ENCODE measurements at regions not wholly inside any gene's neighbourhood (a gene's known extent, or its start where the extent isn't known, plus 50 kb on each side); places are given as distances from the start of the nearest gene placed in this dataset.

GRCh38 chr5:54844905-54845566 is 140.4 kb downstream of the ESM1 start:
- H3K9ac ChIP-seq (ENCODE audit: low read depth, low read length): no peak overlapping the region
- H3K36me3 ChIP-seq (ENCODE audit: control insufficient read depth, insufficient read depth, low read length): no peaks in the 10 kb centered on the region
- H3K27me3 ChIP-seq (ENCODE audit: control insufficient read depth, insufficient read depth, low read length): no peaks in the 10 kb centered on the region
- H3K4me3 ChIP-seq (ENCODE audit: low read depth, low read length): no peak overlapping the region
- H3K4me1 ChIP-seq (ENCODE audit: control insufficient read depth, insufficient read depth, low read length): no peaks in the 10 kb centered on the region
- H3K9me3 ChIP-seq (ENCODE audit: control insufficient read depth, insufficient read depth, low read length): no peaks in the 10 kb centered on the region

- no peak overlapping the region for H3K9ac ChIP-seq (ENCODE audit: low read depth, low read length)
- no peaks in the 10 kb centered on the region for H3K36me3 ChIP-seq (ENCODE audit: control insufficient read depth, insufficient read depth, low read length)
Measured at GRCh38 chr5:54844266-54844665, 141.1 kb downstream of the ESM1 start.

GRCh38 chr5:54841481-54841880 is 143.9 kb downstream of the ESM1 start:
- Histone ChIP-seq H3K9me3 (ENCODE audit: control insufficient read depth, insufficient read depth, low read length) (no peaks in the 10 kb centered on the region), H3K9ac (ENCODE audit: low read depth, low read length) (no peak overlapping the region), H3K27me3 (ENCODE audit: control insufficient read depth, insufficient read depth, low read length) (no peaks in the 10 kb centered on the region), H3K36me3 (ENCODE audit: control insufficient read depth, insufficient read depth, low read length) (no peaks in the 10 kb centered on the region), H3K4me1 (ENCODE audit: control insufficient read depth, insufficient read depth, low read length) (no peaks in the 10 kb centered on the region), H3K4me3 (ENCODE audit: low read depth, low read length) (no peak overlapping the region)

More at GRCh38 chr5:54844266-54844665, 141.1 kb downstream of the ESM1 start:
- Histone ChIP-seq H3K9me3 (ENCODE audit: control insufficient read depth, insufficient read depth, low read length) (no peaks in the 10 kb centered on the region), H3K4me1 (ENCODE audit: control insufficient read depth, insufficient read depth, low read length) (no peaks in the 10 kb centered on the region), H3K27me3 (ENCODE audit: control insufficient read depth, insufficient read depth, low read length) (no peaks in the 10 kb centered on the region), H3K4me3 (ENCODE audit: low read depth, low read length) (no peak overlapping the region)

GRCh38 chr5:54838843-54839242 is 146.6 kb downstream of the ESM1 start:
- no peaks in the 10 kb centered on the region for H3K27me3 ChIP-seq (ENCODE audit: control insufficient read depth, insufficient read depth, low read length)
- no peak overlapping the region for H3K4me3 ChIP-seq (ENCODE audit: low read depth, low read length)
- H3K4me1 ChIP-seq (ENCODE audit: control insufficient read depth, insufficient read depth, low read length): no peaks in the 10 kb centered on the region
- no peak overlapping the region for H3K9ac ChIP-seq (ENCODE audit: low read depth, low read length)
- no peaks in the 10 kb centered on the region for H3K36me3 ChIP-seq (ENCODE audit: control insufficient read depth, insufficient read depth, low read length)
- no peaks in the 10 kb centered on the region for H3K9me3 ChIP-seq (ENCODE audit: control insufficient read depth, insufficient read depth, low read length)

GRCh38 chr5:54837981-54838380 is 147.4 kb downstream of the ESM1 start:
- H3K4me1 ChIP-seq (ENCODE audit: control insufficient read depth, insufficient read depth, low read length): no peaks in the 10 kb centered on the region
- H3K36me3 ChIP-seq (ENCODE audit: control insufficient read depth, insufficient read depth, low read length): no peaks in the 10 kb centered on the region
- no peak overlapping the region for H3K9ac ChIP-seq (ENCODE audit: low read depth, low read length)
- H3K9me3 ChIP-seq (ENCODE audit: control insufficient read depth, insufficient read depth, low read length): no peaks in the 10 kb centered on the region
- no peaks in the 10 kb centered on the region for H3K27me3 ChIP-seq (ENCODE audit: control insufficient read depth, insufficient read depth, low read length)
- no peak overlapping the region for H3K4me3 ChIP-seq (ENCODE audit: low read depth, low read length)

GRCh38 chr5:54837093-54837492 is 148.3 kb downstream of the ESM1 start:
- H3K4me1 ChIP-seq (ENCODE audit: control insufficient read depth, insufficient read depth, low read length): no peaks in the 10 kb centered on the region
- no peaks in the 10 kb centered on the region for H3K36me3 ChIP-seq (ENCODE audit: control insufficient read depth, insufficient read depth, low read length)
- H3K4me3 ChIP-seq (ENCODE audit: low read depth, low read length): no peak overlapping the region
- no peak overlapping the region for H3K9ac ChIP-seq (ENCODE audit: low read depth, low read length)
- no peaks in the 10 kb centered on the region for H3K9me3 ChIP-seq (ENCODE audit: control insufficient read depth, insufficient read depth, low read length)
- no peaks in the 10 kb centered on the region for H3K27me3 ChIP-seq (ENCODE audit: control insufficient read depth, insufficient read depth, low read length)

GRCh38 chr5:54835647-54836046 is 149.7 kb downstream of the ESM1 start:
- no peaks in the 10 kb centered on the region for H3K36me3 ChIP-seq (ENCODE audit: control insufficient read depth, insufficient read depth, low read length)
- no peak overlapping the region for H3K4me3 ChIP-seq (ENCODE audit: low read depth, low read length)
- H3K4me1 ChIP-seq (ENCODE audit: control insufficient read depth, insufficient read depth, low read length): no peaks in the 10 kb centered on the region
- H3K27me3 ChIP-seq (ENCODE audit: control insufficient read depth, insufficient read depth, low read length): no peaks in the 10 kb centered on the region
- no peaks in the 10 kb centered on the region for H3K9me3 ChIP-seq (ENCODE audit: control insufficient read depth, insufficient read depth, low read length)
- H3K9ac ChIP-seq (ENCODE audit: low read depth, low read length): no peak overlapping the region

GRCh38 chr5:54834121-54834842 is 151.1 kb downstream of the ESM1 start:
- Histone ChIP-seq H3K4me3 (ENCODE audit: low read depth, low read length) (no peak overlapping the region), H3K4me1 (ENCODE audit: control insufficient read depth, insufficient read depth, low read length) (no peaks in the 10 kb centered on the region), H3K36me3 (ENCODE audit: control insufficient read depth, insufficient read depth, low read length) (no peaks in the 10 kb centered on the region), H3K9me3 (ENCODE audit: control insufficient read depth, insufficient read depth, low read length) (no peaks in the 10 kb centered on the region), H3K27me3 (ENCODE audit: control insufficient read depth, insufficient read depth, low read length) (no peaks in the 10 kb centered on the region), H3K9ac (ENCODE audit: low read depth, low read length) (no peak overlapping the region)

- Histone ChIP-seq H3K27me3 (ENCODE audit: control insufficient read depth, insufficient read depth, low read length) (no peaks in the 10 kb centered on the region), H3K4me3 (ENCODE audit: low read depth, low read length) (no peak overlapping the region), H3K9me3 (ENCODE audit: control insufficient read depth, insufficient read depth, low read length) (no peaks in the 10 kb centered on the region), H3K4me1 (ENCODE audit: control insufficient read depth, insufficient read depth, low read length) (no peaks in the 10 kb centered on the region), H3K9ac (ENCODE audit: low read depth, low read length) (no peak overlapping the region), H3K36me3 (ENCODE audit: control insufficient read depth, insufficient read depth, low read length) (no peaks in the 10 kb centered on the region)
Measured at GRCh38 chr5:54833590-54833989, 151.8 kb downstream of the ESM1 start.

- H3K4me1 ChIP-seq (ENCODE audit: control insufficient read depth, insufficient read depth, low read length): no peaks in the 10 kb centered on the region
- H3K4me3 ChIP-seq (ENCODE audit: low read depth, low read length): no peak overlapping the region
- H3K27me3 ChIP-seq (ENCODE audit: control insufficient read depth, insufficient read depth, low read length): no peaks in the 10 kb centered on the region
- no peaks in the 10 kb centered on the region for H3K36me3 ChIP-seq (ENCODE audit: control insufficient read depth, insufficient read depth, low read length)
- no peak overlapping the region for H3K9ac ChIP-seq (ENCODE audit: low read depth, low read length)
- no peaks in the 10 kb centered on the region for H3K9me3 ChIP-seq (ENCODE audit: control insufficient read depth, insufficient read depth, low read length)
Measured at GRCh38 chr5:54832858-54833257, 152.5 kb downstream of the ESM1 start.

- Histone ChIP-seq H3K27me3 (ENCODE audit: control insufficient read depth, insufficient read depth, low read length) (no peaks in the 10 kb centered on the region), H3K9me3 (ENCODE audit: control insufficient read depth, insufficient read depth, low read length) (no peaks in the 10 kb centered on the region), H3K36me3 (ENCODE audit: control insufficient read depth, insufficient read depth, low read length) (no peaks in the 10 kb centered on the region)
Measured at GRCh38 chr5:54832045-54832444, 153.3 kb downstream of the ESM1 start.

GRCh38 chr5:54831233-54831632 is 154.2 kb downstream of the ESM1 start:
- no peak overlapping the region for H3K9ac ChIP-seq (ENCODE audit: low read depth, low read length)
- no peaks in the 10 kb centered on the region for H3K27me3 ChIP-seq (ENCODE audit: control insufficient read depth, insufficient read depth, low read length)
- H3K36me3 ChIP-seq (ENCODE audit: control insufficient read depth, insufficient read depth, low read length): no peaks in the 10 kb centered on the region

More at GRCh38 chr5:54832045-54832444, 153.3 kb downstream of the ESM1 start:
- H3K4me3 ChIP-seq (ENCODE audit: low read depth, low read length): no peak overlapping the region
- no peak overlapping the region for H3K9ac ChIP-seq (ENCODE audit: low read depth, low read length)
- H3K4me1 ChIP-seq (ENCODE audit: control insufficient read depth, insufficient read depth, low read length): no peaks in the 10 kb centered on the region

More at GRCh38 chr5:54831233-54831632, 154.2 kb downstream of the ESM1 start:
- Histone ChIP-seq H3K4me3 (ENCODE audit: low read depth, low read length) (no peak overlapping the region), H3K4me1 (ENCODE audit: control insufficient read depth, insufficient read depth, low read length) (no peaks in the 10 kb centered on the region), H3K9me3 (ENCODE audit: control insufficient read depth, insufficient read depth, low read length) (no peaks in the 10 kb centered on the region)

Measured in iPS-15b (cell line).